H1 (cell line): ENCODE measurements at regions not wholly inside any gene's neighbourhood (a gene's known extent, or its start where the extent isn't known, plus 50 kb on each side); places are given as distances from the start of the nearest gene placed in this dataset.
A peak's percentile ranks its signal among the peaks of the same experiment; 100 is the strongest.

ENCODE experiments used
- CTCF ChIA-PET: fragments of 300-600 bp; sonication (Branson Sonifier 250); formaldehyde crosslinking; loops from one replicate; lab custom pipeline; 2021; ENCODE audit not compliant: partially characterized antibody; lab: Charles Lee
- POLR2A ChIA-PET: fragments of 300-600 bp; sonication (Branson Sonifier 250); formaldehyde crosslinking; loops from one replicate; lab custom pipeline; 2021; ENCODE audit warnings: inconsistent platforms; ENCODE audit not compliant: partially characterized antibody; lab: Charles Lee
- DNase-seq, 2 experiments: peaks; one replicate each; pipeline versions ENCODE4 v3.0.0 to v3.0.0-alpha.2; 2010 to 2022; ENCODE audit warnings: low spot score in 2 of 2, low read depth in 1 of 2, mixed read lengths in 1 of 2
- FAIRE-seq: peaks from 2 replicates; lab custom pipeline; 2011; peaks lifted over from hg19 to GRCh38; lab: Jason Lieb, UNC
- H2AFZ ChIP-seq: 2 replicates; pipeline ENCODE4 v1.8.1; 2012; ENCODE audit warnings: low read length, inconsistent platforms
- H2AK5ac ChIP-seq: 2 replicates; pipeline ENCODE4 v1.6.1; 2013; ENCODE audit warnings: low read depth, low read length
- H2BK120ac ChIP-seq: replicated peaks from 2 replicates; pipeline ENCODE3; 2013; ENCODE audit warnings: low read depth, low read length, inconsistent platforms
- H2BK12ac ChIP-seq: 2 replicates; pipeline ENCODE4 v1.6.1; 2013; ENCODE audit warnings: low read depth, low read length
- H2BK15ac ChIP-seq: 2 replicates; pipeline ENCODE4 v1.6.1; 2013; ENCODE audit warnings: low read length
- H2BK20ac ChIP-seq: 2 replicates; pipeline ENCODE4 v1.6.1; 2013; ENCODE audit warnings: low read length
- H2BK5ac ChIP-seq: 2 replicates; pipeline ENCODE4 v1.6.1; 2013; ENCODE audit warnings: low read depth, low read length
- H3K14ac ChIP-seq: 2 replicates; pipeline ENCODE4 v1.6.1; 2013; ENCODE audit warnings: inconsistent platforms; ENCODE audit not compliant: insufficient read length
- H3K18ac ChIP-seq: 2 replicates; pipeline ENCODE4 v1.6.1; 2013; ENCODE audit warnings: low read length; ENCODE audit errors: extremely low read depth
- H3K23ac ChIP-seq: 2 replicates; pipeline ENCODE4 v1.6.1; 2013; ENCODE audit warnings: inconsistent platforms; ENCODE audit not compliant: insufficient read length
- H3K23me2 ChIP-seq: 2 replicates; pipeline ENCODE4 v1.6.1; 2013; ENCODE audit warnings: low read depth, low read length
- H3K27ac ChIP-seq: 2 replicates; pipeline ENCODE4 v1.6.1; 2011; ENCODE audit warnings: low read depth, low read length, inconsistent platforms
- H3K27me3 ChIP-seq, 4 experiments: replicated peaks in 1 of 4; 1 replicate in 1 of 4; 2 replicates in 3 of 4; pipeline versions ENCODE4 v1.6.1 to v1.8.1; 2011 to 2013; ENCODE audit warnings: low read length in 3 of 4, mild to moderate bottlenecking in 3 of 4, inconsistent platforms in 2 of 4, mixed read lengths in 2 of 4, moderate library complexity in 1 of 4; ENCODE audit not compliant: control insufficient read depth in 3 of 4, insufficient read depth in 3 of 4; ENCODE audit errors: extremely low read depth in 1 of 4
- H3K36me3 ChIP-seq, 4 experiments: 2 replicates each; pipeline versions ENCODE4 v1.6.1 to v1.8.1; 2011 to 2013; ENCODE audit warnings: mild to moderate bottlenecking in 4 of 4, low read length in 3 of 4, moderate library complexity in 2 of 4, control low read depth in 1 of 4, inconsistent platforms in 1 of 4; ENCODE audit not compliant: insufficient read depth in 4 of 4, control insufficient read depth in 2 of 4
- H3K4ac ChIP-seq: replicated peaks from 2 replicates; pipeline ENCODE3; 2013; ENCODE audit warnings: low read length, low read depth, mixed read lengths, inconsistent platforms; ENCODE audit not compliant: insufficient read length
- H3K4me1 ChIP-seq, 4 experiments: replicated peaks in 1 of 4; 1 replicate in 1 of 4; 2 replicates in 3 of 4; pipeline versions ENCODE4 v1.6.1 to v1.8.1; 2011 to 2013; ENCODE audit warnings: low read length in 3 of 4, inconsistent platforms in 2 of 4, mixed read lengths in 1 of 4; ENCODE audit not compliant: insufficient read depth in 4 of 4, control insufficient read depth in 3 of 4
- H3K4me2 ChIP-seq, 2 experiments: 2 replicates each; pipeline versions ENCODE4 v1.6.1 to v1.8.1; 2011 to 2013; ENCODE audit warnings: low read depth in 2 of 2, low read length in 2 of 2, control low read depth in 1 of 2, inconsistent platforms in 1 of 2, mild to moderate bottlenecking in 1 of 2; ENCODE audit not compliant: insufficient read depth in 1 of 2
- H3K4me3 ChIP-seq, 4 experiments: fragments of 200-600, 300-600 bp in 1 of 4; sonication (generic), shearing (Covaris generic), sonication (Bioruptor Twin) in 1 of 4; 2 replicates each; pipeline versions ENCODE4 v1.5.1 to v1.8.1; 2011 to 2016; ENCODE audit warnings: low read length in 4 of 4, low read depth in 3 of 4, control low read depth in 2 of 4, inconsistent platforms in 2 of 4, mild to moderate bottlenecking in 2 of 4, mixed read lengths in 1 of 4, moderate library complexity in 1 of 4; ENCODE audit not compliant: insufficient read depth in 2 of 4; ENCODE audit errors: extremely low read depth in 1 of 4
- H3K56ac ChIP-seq: replicated peaks from 2 replicates; pipeline ENCODE3; 2013; ENCODE audit warnings: low read depth, mild to moderate bottlenecking, mixed read lengths, low read length, inconsistent platforms; ENCODE audit not compliant: insufficient read length
- H3K79me1 ChIP-seq: 2 replicates; pipeline ENCODE4 v1.6.1; 2013; ENCODE audit warnings: low read depth, low read length, control low read depth
- H3K79me2 ChIP-seq, 2 experiments: 2 replicates each; pipeline versions ENCODE4 v1.6.1 to v1.8.1; 2012 to 2013; ENCODE audit warnings: low read length in 2 of 2, mild to moderate bottlenecking in 2 of 2, inconsistent platforms in 1 of 2; ENCODE audit not compliant: insufficient read depth in 2 of 2, control insufficient read depth in 1 of 2
- H3K9ac ChIP-seq, 4 experiments: replicated peaks in 1 of 4; 1 replicate in 1 of 4; 2 replicates in 3 of 4; pipeline versions ENCODE4 v1.6.1 to v1.8.1; 2011 to 2013; ENCODE audit warnings: low read depth in 3 of 4, low read length in 3 of 4, control low read depth in 2 of 4, mild to moderate bottlenecking in 2 of 4, moderate library complexity in 2 of 4, inconsistent platforms in 1 of 4; ENCODE audit errors: extremely low read depth in 1 of 4
- H3K9me3 ChIP-seq, 2 experiments: 2 replicates each; pipeline versions ENCODE4 v1.6.1 to v1.8.1; 2012 to 2013; ENCODE audit warnings: mild to moderate bottlenecking in 2 of 2, moderate library complexity in 2 of 2, control low read depth in 1 of 2, inconsistent platforms in 1 of 2, low read depth in 1 of 2, low read length in 1 of 2, mixed read lengths in 1 of 2; ENCODE audit not compliant: insufficient read depth in 2 of 2
- H4K20me1 ChIP-seq, 2 experiments: replicated peaks in 1 of 2; 2 replicates each; pipeline versions ENCODE3 to v1.8.1; 2011 to 2013; ENCODE audit warnings: inconsistent platforms in 2 of 2, low read length in 2 of 2, mild to moderate bottlenecking in 1 of 2; ENCODE audit not compliant: insufficient read depth in 2 of 2, control insufficient read depth in 1 of 2
- H4K5ac ChIP-seq: 2 replicates; pipeline ENCODE4 v1.6.1; 2013; ENCODE audit warnings: low read length, low read depth, mixed read lengths, inconsistent platforms; ENCODE audit not compliant: insufficient read length
- H4K8ac ChIP-seq: 2 replicates; pipeline ENCODE4 v1.8.0; 2013; ENCODE audit warnings: mild to moderate bottlenecking, moderate library complexity, low read length, inconsistent platforms; ENCODE audit not compliant: insufficient read depth; ENCODE audit errors: extremely low read depth
- H4K91ac ChIP-seq: replicated peaks from 2 replicates; pipeline ENCODE3; 2013; ENCODE audit warnings: low read length, mixed read lengths, inconsistent platforms; ENCODE audit not compliant: insufficient read length
- CTCF ChIP-seq, 3 experiments: IDR thresholded peaks; 1 replicate in 2 of 3; 2 replicates in 1 of 3; pipeline versions ENCODE4 v1.5.1 to v1.6.1; 2011; ENCODE audit warnings: low read length in 3 of 3, mild to moderate bottlenecking in 3 of 3, inconsistent platforms in 2 of 3, low read depth in 1 of 3, moderate library complexity in 1 of 3; ENCODE audit not compliant: insufficient read depth in 1 of 3; ENCODE audit errors: control extremely low read depth in 1 of 3
- EZH2 ChIP-seq: fragments of 200-600 bp; sonication (generic); IDR thresholded peaks from 2 replicates; pipeline ENCODE4 v1.7.1; 2012; ENCODE audit warnings: low read depth, mild to moderate bottlenecking, moderate library complexity, low read length, inconsistent platforms; ENCODE audit not compliant: severe bottlenecking
- HDAC6 ChIP-seq: IDR thresholded peaks from one replicate; pipeline ENCODE4 v1.7.1; 2012; ENCODE audit warnings: low read depth, mild to moderate bottlenecking, inconsistent platforms, low read length, moderate library complexity
- POLR2AphosphoS5 ChIP-seq: IDR thresholded peaks from 2 replicates; pipeline ENCODE4 v1.6.1; 2011; ENCODE audit warnings: low read depth, low read length
- POU5F1 ChIP-seq: IDR thresholded peaks from 2 replicates; pipeline ENCODE4 v1.6.1; 2011; ENCODE audit warnings: low read depth, mild to moderate bottlenecking, low read length, moderate library complexity
- RAD21 ChIP-seq, 2 experiments: IDR thresholded peaks in 1 of 2; conservative IDR thresholded peaks in 1 of 2; 2 replicates each; pipeline ENCODE4 v1.6.1; 2011; ENCODE audit warnings: low read depth in 2 of 2, low read length in 2 of 2, improper control_type of control experiment in 1 of 2, inconsistent platforms in 1 of 2, mild to moderate bottlenecking in 1 of 2, moderate library complexity in 1 of 2
- SP2 ChIP-seq: IDR thresholded peaks from 2 replicates; pipeline ENCODE4 v1.6.1; 2012; ENCODE audit warnings: mild to moderate bottlenecking, low read length, inconsistent platforms
- TAF1 ChIP-seq: IDR thresholded peaks from 2 replicates; pipeline ENCODE4 v1.6.1; 2011; ENCODE audit warnings: mild to moderate bottlenecking, low read depth, low read length
- TCF12 ChIP-seq: IDR thresholded peaks from 2 replicates; pipeline ENCODE4 v1.6.1; 2011; ENCODE audit warnings: low read depth, mild to moderate bottlenecking, low read length
- ZNF274 ChIP-seq: IDR thresholded peaks from 2 replicates; pipeline ENCODE4 v1.7.0; 2012; ENCODE audit warnings: low read length, borderline replicate concordance; ENCODE audit errors: extremely low read depth
- WGBS, 2 experiments: shearing (Covaris generic) in 1 of 2; methylation state at CpG; one replicate each; pipeline versions ENCODE4 v1.1.6 to v1.1.7; 2013 to 2015; ENCODE audit warnings: low lambda C conversion rate in 2 of 2, mixed read lengths in 2 of 2, inconsistent platforms in 1 of 2, low coverage in 1 of 2, missing lambda C conversion rate in 1 of 2; ENCODE audit not compliant: insufficient replicate concordance in 2 of 2, insufficient coverage in 1 of 2, insufficient read length in 1 of 2; ENCODE audit errors: extremely low coverage in 1 of 2, missing lambda C conversion rate in 1 of 2; 5-methylcytosine and 5-hydroxymethylcytosine counted together

GRCh38 chr1:38102636-38103035 is 56.0 kb upstream of the POU3F1 start:
- Histone ChIP-seq H3K4ac (no peak overlapping the region), H3K4me2 (no peak overlapping the region), H3K23ac (no peak overlapping the region), H3K9me3 (no peaks in the 10 kb centered on the region), H3K79me1 (no peaks in the 10 kb centered on the region), H3K4me3 (no peak overlapping the region), H4K5ac (no peak overlapping the region), H2BK20ac (no peak overlapping the region), H3K9ac (no peak overlapping the region), H3K14ac (no peak overlapping the region), H3K56ac (no peak overlapping the region), H2BK12ac (no peak overlapping the region), H2BK15ac (no peak overlapping the region), H3K18ac (no peak overlapping the region), H2BK120ac (no peak overlapping the region), H3K4me1 (peaks cover 0 to 3% (median 1%) of the 10 kb centered on the region in 4 experiments; a peak in 4 of 7 replicates), H3K27ac (no peak overlapping the region), H3K79me2 (no peaks in the 10 kb centered on the region), H3K36me3 (no peaks in the 10 kb centered on the region), H2BK5ac (no peak overlapping the region), H4K20me1 (no peaks in the 10 kb centered on the region), H4K8ac (0 out of 2 replicates have a peak overlapping the region, but pooled peaks have one; percentile 12), H3K23me2 (no peaks in the 10 kb centered on the region), H3K27me3 (no peaks in the 10 kb centered on the region), H2AFZ (no peak overlapping the region), H4K91ac (no peak overlapping the region), H2AK5ac (no peak overlapping the region)
- CTCF ChIA-PET, result interaction anchor here (0.7 to 2.6 kb wide), 8 partner anchors 10 to 1029 kb away, joined by 3 to 10 read pairs (median 4); no protein-coding TSS in a partner anchor
- WGBS, 2 experiments, result 91% methylated on average over 3 of the region's 3 CpGs; no CpG with 5 or more reads in 1 of the 2 experiments
- TF ChIP-seq CTCF (IDR thresholded peaks at IDR 0.05; ENCODE audit: control extremely low read depth in 1 of 3, insufficient read depth in 1 of 3, low read depth in 1 of 3, low read length in 3 of 3), result no peak
- TF ChIP-seq ZNF274, result no peak
- TF ChIP-seq POU5F1, result no peak
- TF ChIP-seq EZH2, result no peak
- no peak for TF ChIP-seq TAF1
- TF ChIP-seq RAD21 (IDR thresholded peaks at IDR 0.05 in 1 of 2, conservative IDR thresholded peaks at IDR 0.05 in 1 of 2; ENCODE audit: low read depth in 2 of 2, low read length in 2 of 2), result no peak
- TF ChIP-seq HDAC6, result no peak
- TF ChIP-seq SP2, result no peak
- no peak for TF ChIP-seq POLR2AphosphoS5
- TF ChIP-seq TCF12, result no peak
- POLR2A ChIA-PET, result interaction anchor here (0.8 to 1.3 kb wide), 2 partner anchors 15 to 32 kb away, joined by 3 to 4 read pairs; no protein-coding TSS in a partner anchor
- FAIRE-seq (no peak), DNase-seq (no peak)
